Activated CD4-positive, alpha-beta T cell treated with anti-CD3 and anti-CD28 coated beads for 4 hours (primary cell): ENCODE measurements at regions not wholly inside any gene's neighbourhood (a gene's known extent, or its start where the extent isn't known, plus 50 kb on each side); places are given as distances from the start of the nearest gene placed in this dataset.

Experiments used
- DNase-seq, 2 donors: peaks; one replicate each; pipeline ENCODE4 v3.0.0-alpha.2; 2020

- DNase-seq = no peak
Measured at GRCh38 chr15:31248263-31248662, 78.4 kb upstream of the KLF13 start.

- no peak for DNase-seq
Measured at GRCh38 chr15:31248951-31249350, 77.7 kb upstream of the KLF13 start.

- DNase-seq = no peak
Measured at GRCh38 chr15:31250033-31250432, 76.6 kb upstream of the KLF13 start.

- no peak for DNase-seq
Measured at GRCh38 chr15:31251165-31251564, 75.5 kb upstream of the KLF13 start.

GRCh38 chr15:31252171-31252785 is 74.4 kb upstream of the KLF13 start:
- no peak for DNase-seq

GRCh38 chr15:31254431-31255175 is 72.0 kb upstream of the KLF13 start:
- DNase-seq = no peak

- DNase-seq = no peak
Measured at GRCh38 chr15:31255176-31255510, 71.5 kb upstream of the KLF13 start.

- DNase-seq = no peak
Measured at GRCh38 chr15:31255732-31256377, 70.8 kb upstream of the KLF13 start.

GRCh38 chr15:31256378-31257265 is 70.0 kb upstream of the KLF13 start:
- no peak for DNase-seq

GRCh38 chr15:31257286-31257685 is 69.3 kb upstream of the KLF13 start:
- no peak for DNase-seq

GRCh38 chr15:31258260-31258659 is 68.4 kb upstream of the KLF13 start:
- no peak for DNase-seq

- DNase-seq = no peak
Measured at GRCh38 chr15:31259562-31260252, 66.9 kb upstream of the KLF13 start.

- DNase-seq = no peak
Measured at GRCh38 chr15:31260646-31261265, 65.9 kb upstream of the KLF13 start.

- DNase-seq = no peak
Measured at GRCh38 chr15:31261266-31262142, 65.1 kb upstream of the KLF13 start.

GRCh38 chr15:31262143-31262530 is 64.5 kb upstream of the KLF13 start:
- DNase-seq = no peak

GRCh38 chr15:31262901-31263671 is 63.5 kb upstream of the KLF13 start:
- DNase-seq = no peak

GRCh38 chr15:31263751-31264558 is 62.7 kb upstream of the KLF13 start:
- peak; percentile 74 to 76 for DNase-seq

GRCh38 chr15:31264559-31265089 is 62.0 kb upstream of the KLF13 start:
- DNase-seq = no peak
